OCI-LY1 (cell line): ENCODE measurements at regions not wholly inside any gene's neighbourhood (a gene's known extent, or its start where the extent isn't known, plus 50 kb on each side); places are given as distances from the start of the nearest gene placed in this dataset.

Experiments
- CTCF ChIP-seq: fragments of 200-600 bp; sonication (generic), shearing (Covaris generic); IDR thresholded peaks from 2 replicates; pipeline ENCODE4 v1.5.1; 2017; ENCODE audit warnings: mild to moderate bottlenecking, antibody characterized with exemption, low read length, moderate library complexity, mixed read lengths
- EZH2 ChIP-seq: fragments of 200-600 bp; sonication (generic), shearing (Covaris generic); IDR thresholded peaks from 2 replicates; pipeline ENCODE4 v1.8.0; 2017; ENCODE audit warnings: borderline replicate concordance, mixed run types, mild to moderate bottlenecking, antibody characterized with exemption, low read length, moderate library complexity, mixed read lengths

DNA sequence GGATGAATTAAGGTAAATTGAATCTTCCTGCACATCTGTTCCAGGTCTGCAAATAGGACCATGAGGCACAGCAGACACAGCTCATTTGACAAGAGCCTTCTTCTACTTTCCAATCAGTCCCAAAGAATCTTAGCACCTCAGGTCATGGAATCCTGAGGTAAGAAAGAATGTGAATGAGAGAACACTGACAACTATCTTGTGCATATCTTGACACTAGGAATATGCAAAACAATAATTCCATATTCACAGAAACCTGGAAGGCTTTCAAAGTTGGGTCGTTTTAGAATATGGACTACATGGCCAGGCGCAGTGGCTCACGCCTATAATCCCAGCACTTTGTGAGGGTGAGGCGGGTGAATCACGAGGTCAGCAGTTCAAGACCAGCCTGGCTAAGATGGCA is 1009.4 kb upstream of the GOT2 start:
- TF ChIP-seq CTCF (no peak), EZH2 (no peak)
